Liver (tissue), 8 donors: ENCODE measurements at regions not wholly inside any gene's neighbourhood (a gene's known extent, or its start where the extent isn't known, plus 50 kb on each side); places are given as distances from the start of the nearest gene placed in this dataset.

Experiments
- DNase-seq: peaks from one replicate; pipeline ENCODE4 v3.0.0-alpha.2; 2017; ENCODE audit warnings: low spot score
- H3K27ac ChIP-seq, 2 donors: one replicate each; pipeline ENCODE4 v1.7.0; 2013; ENCODE audit warnings: inconsistent platforms in 2 of 2, low read length in 2 of 2, control low read depth in 1 of 2, low read depth in 1 of 2, mild to moderate bottlenecking in 1 of 2
- H3K27me3 ChIP-seq, 4 donors: one replicate each; pipeline versions ENCODE4 v1.6.1 to v1.7.0; 2013; ENCODE audit warnings: low read length in 3 of 4, inconsistent platforms in 1 of 4, mild to moderate bottlenecking in 1 of 4, moderate library complexity in 1 of 4; ENCODE audit not compliant: control insufficient read depth in 4 of 4, insufficient read depth in 4 of 4
- H3K36me3 ChIP-seq, 4 donors: one replicate each; pipeline versions ENCODE4 v1.6.1 to v1.7.0; 2013; ENCODE audit warnings: low read length in 3 of 4, mild to moderate bottlenecking in 3 of 4, low read depth in 1 of 4, moderate library complexity in 1 of 4; ENCODE audit not compliant: control insufficient read depth in 4 of 4, insufficient read depth in 3 of 4
- H3K4me1 ChIP-seq, 4 donors: one replicate each; pipeline versions ENCODE4 v1.6.1 to v1.7.0; 2013; ENCODE audit warnings: low read length in 3 of 4, mild to moderate bottlenecking in 3 of 4, moderate library complexity in 1 of 4; ENCODE audit not compliant: control insufficient read depth in 4 of 4, insufficient read depth in 4 of 4
- H3K4me3 ChIP-seq, 3 donors: one replicate each; pipeline versions ENCODE4 v1.6.1 to v1.7.0; 2013; ENCODE audit warnings: low read length in 3 of 3, control low read depth in 1 of 3, low read depth in 1 of 3, mild to moderate bottlenecking in 1 of 3
- H3K9ac ChIP-seq, 2 donors: one replicate each; pipeline ENCODE4 v1.7.0; 2013; ENCODE audit warnings: low read length in 2 of 2, mild to moderate bottlenecking in 2 of 2, moderate library complexity in 2 of 2, control low read depth in 1 of 2, low read depth in 1 of 2
- H3K9me3 ChIP-seq, 4 donors: one replicate each; pipeline versions ENCODE4 v1.6.1 to v1.7.0; 2013; ENCODE audit warnings: low read length in 3 of 4; ENCODE audit not compliant: control insufficient read depth in 4 of 4
- EGR1 ChIP-seq, 2 donors: IDR thresholded peaks; 2 replicates each; pipeline ENCODE4 v1.6.1; 2016 to 2018; ENCODE audit warnings: antibody characterized with exemption in 2 of 2, low read depth in 2 of 2
- FOXA1 ChIP-seq: IDR thresholded peaks from 2 replicates; pipeline ENCODE4 v1.6.1; 2016; ENCODE audit warnings: antibody characterized with exemption
- FOXA2 ChIP-seq: IDR thresholded peaks from 2 replicates; pipeline ENCODE4 v1.6.1; 2016; ENCODE audit warnings: antibody characterized with exemption
- JUND ChIP-seq, 2 donors: IDR thresholded peaks; 2 replicates each; pipeline ENCODE4 v1.6.1; 2016; ENCODE audit warnings: antibody characterized with exemption in 2 of 2
- RAD21 ChIP-seq, 2 donors: IDR thresholded peaks; 2 replicates each; pipeline ENCODE4 v1.6.1; 2016; ENCODE audit warnings: antibody characterized with exemption in 2 of 2, mild to moderate bottlenecking in 2 of 2
- RXRA ChIP-seq, 2 donors: IDR thresholded peaks; 2 replicates each; pipeline ENCODE4 v1.6.1; 2017 to 2018; ENCODE audit warnings: antibody characterized with exemption in 2 of 2, mild to moderate bottlenecking in 1 of 2
- SP1 ChIP-seq: IDR thresholded peaks from 2 replicates; pipeline ENCODE4 v1.6.1; 2018; ENCODE audit warnings: antibody characterized with exemption, mild to moderate bottlenecking
- TAF1 ChIP-seq: conservative IDR thresholded peaks from 2 replicates; pipeline ENCODE4 v1.6.1; 2016; ENCODE audit warnings: antibody characterized with exemption, mild to moderate bottlenecking
- YY1 ChIP-seq: IDR thresholded peaks from 2 replicates; pipeline ENCODE4 v1.6.1; 2016; ENCODE audit warnings: antibody characterized with exemption, mild to moderate bottlenecking
- WGBS: extraction: QIAGEN DNeasy Blood & Tissue Kit; methylation state at CpG from one replicate; pipeline ENCODE4 v1.1.7; 2013; 5-methylcytosine and 5-hydroxymethylcytosine counted together
- TF ChIP-seq, protein P1 (sequence below): IDR thresholded peaks from 2 replicates; pipeline ENCODE4 v1.6.1; 2016; ENCODE audit warnings: antibody characterized with exemption
- TF ChIP-seq, protein P2 (sequence below): fragments of 150-350 bp; IDR thresholded peaks from 2 replicates; pipeline ENCODE4 v1.5.1; 2017; ENCODE audit warnings: improper control_type of control experiment, low read depth, low read length; ENCODE audit not compliant: missing input control
- TF ChIP-seq, protein P3 (sequence below): IDR thresholded peaks from 2 replicates; pipeline ENCODE4 v1.6.1; 2016; ENCODE audit warnings: antibody characterized with exemption
- TF ChIP-seq, protein P4 (sequence below): IDR thresholded peaks from 2 replicates; pipeline ENCODE4 v1.6.1; 2016; ENCODE audit warnings: antibody characterized with exemption, mild to moderate bottlenecking
- donor health status: healthy.
- donor health status: healthy.
- donor health status: healthy.
- donor health status: healthy.
- donor health status: healthy.

DNA sequence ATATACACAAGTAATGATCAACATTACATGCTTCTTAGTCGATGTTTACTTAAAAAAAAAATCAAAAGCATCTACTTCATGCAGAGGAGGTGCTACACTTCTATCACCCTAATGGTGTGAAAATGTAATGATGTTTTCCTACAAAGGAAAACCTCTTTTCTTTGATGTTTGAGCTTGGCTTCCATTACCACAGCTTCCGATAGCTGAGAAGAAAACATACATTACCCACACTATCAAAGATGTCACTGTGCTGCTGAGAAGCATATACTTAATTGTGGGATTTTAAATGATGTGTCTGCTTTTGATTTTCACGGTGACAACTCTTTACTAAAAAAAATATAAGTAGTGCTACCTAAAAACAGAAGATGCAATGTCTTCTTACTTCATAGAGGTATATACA lies 200.2 kb upstream of the PHF14 start:
- no peaks in the 10 kb centered on the region for H3K27me3 ChIP-seq
- no peak overlapping the region for H3K4me3 ChIP-seq
- TF ChIP-seq EGR1 (IDR thresholded peaks at IDR 0.05; ENCODE audit: low read depth in 2 of 2) (no peak), SP1 (no peak), FOXA2 (no peak), FOXA1 (no peak), RAD21 (IDR thresholded peaks at IDR 0.05) (no peak), YY1 (no peak), TAF1 (no peak), RXRA (IDR thresholded peaks at IDR 0.05) (no peak)
- TF ChIP-seq, protein P1, sequence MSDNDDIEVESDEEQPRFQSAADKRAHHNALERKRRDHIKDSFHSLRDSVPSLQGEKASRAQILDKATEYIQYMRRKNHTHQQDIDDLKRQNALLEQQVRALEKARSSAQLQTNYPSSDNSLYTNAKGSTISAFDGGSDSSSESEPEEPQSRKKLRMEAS, result no peak
- TF ChIP-seq, protein P2, sequence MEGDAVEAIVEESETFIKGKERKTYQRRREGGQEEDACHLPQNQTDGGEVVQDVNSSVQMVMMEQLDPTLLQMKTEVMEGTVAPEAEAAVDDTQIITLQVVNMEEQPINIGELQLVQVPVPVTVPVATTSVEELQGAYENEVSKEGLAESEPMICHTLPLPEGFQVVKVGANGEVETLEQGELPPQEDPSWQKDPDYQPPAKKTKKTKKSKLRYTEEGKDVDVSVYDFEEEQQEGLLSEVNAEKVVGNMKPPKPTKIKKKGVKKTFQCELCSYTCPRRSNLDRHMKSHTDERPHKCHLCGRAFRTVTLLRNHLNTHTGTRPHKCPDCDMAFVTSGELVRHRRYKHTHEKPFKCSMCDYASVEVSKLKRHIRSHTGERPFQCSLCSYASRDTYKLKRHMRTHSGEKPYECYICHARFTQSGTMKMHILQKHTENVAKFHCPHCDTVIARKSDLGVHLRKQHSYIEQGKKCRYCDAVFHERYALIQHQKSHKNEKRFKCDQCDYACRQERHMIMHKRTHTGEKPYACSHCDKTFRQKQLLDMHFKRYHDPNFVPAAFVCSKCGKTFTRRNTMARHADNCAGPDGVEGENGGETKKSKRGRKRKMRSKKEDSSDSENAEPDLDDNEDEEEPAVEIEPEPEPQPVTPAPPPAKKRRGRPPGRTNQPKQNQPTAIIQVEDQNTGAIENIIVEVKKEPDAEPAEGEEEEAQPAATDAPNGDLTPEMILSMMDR, result no peak
- TF ChIP-seq, protein P3, sequence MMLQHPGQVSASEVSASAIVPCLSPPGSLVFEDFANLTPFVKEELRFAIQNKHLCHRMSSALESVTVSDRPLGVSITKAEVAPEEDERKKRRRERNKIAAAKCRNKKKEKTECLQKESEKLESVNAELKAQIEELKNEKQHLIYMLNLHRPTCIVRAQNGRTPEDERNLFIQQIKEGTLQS, result no peak
- H3K9ac ChIP-seq, result no peak overlapping the region
- no peaks in the 10 kb centered on the region for H3K9me3 ChIP-seq
- no peak overlapping the region for H3K27ac ChIP-seq
- DNase-seq, result no peak
- WGBS, result 81% methylated on average over 3 of the region's 3 CpGs
- H3K36me3 ChIP-seq, result no peaks in the 10 kb centered on the region
- H3K4me1 ChIP-seq, result no peaks in the 10 kb centered on the region

DNA sequence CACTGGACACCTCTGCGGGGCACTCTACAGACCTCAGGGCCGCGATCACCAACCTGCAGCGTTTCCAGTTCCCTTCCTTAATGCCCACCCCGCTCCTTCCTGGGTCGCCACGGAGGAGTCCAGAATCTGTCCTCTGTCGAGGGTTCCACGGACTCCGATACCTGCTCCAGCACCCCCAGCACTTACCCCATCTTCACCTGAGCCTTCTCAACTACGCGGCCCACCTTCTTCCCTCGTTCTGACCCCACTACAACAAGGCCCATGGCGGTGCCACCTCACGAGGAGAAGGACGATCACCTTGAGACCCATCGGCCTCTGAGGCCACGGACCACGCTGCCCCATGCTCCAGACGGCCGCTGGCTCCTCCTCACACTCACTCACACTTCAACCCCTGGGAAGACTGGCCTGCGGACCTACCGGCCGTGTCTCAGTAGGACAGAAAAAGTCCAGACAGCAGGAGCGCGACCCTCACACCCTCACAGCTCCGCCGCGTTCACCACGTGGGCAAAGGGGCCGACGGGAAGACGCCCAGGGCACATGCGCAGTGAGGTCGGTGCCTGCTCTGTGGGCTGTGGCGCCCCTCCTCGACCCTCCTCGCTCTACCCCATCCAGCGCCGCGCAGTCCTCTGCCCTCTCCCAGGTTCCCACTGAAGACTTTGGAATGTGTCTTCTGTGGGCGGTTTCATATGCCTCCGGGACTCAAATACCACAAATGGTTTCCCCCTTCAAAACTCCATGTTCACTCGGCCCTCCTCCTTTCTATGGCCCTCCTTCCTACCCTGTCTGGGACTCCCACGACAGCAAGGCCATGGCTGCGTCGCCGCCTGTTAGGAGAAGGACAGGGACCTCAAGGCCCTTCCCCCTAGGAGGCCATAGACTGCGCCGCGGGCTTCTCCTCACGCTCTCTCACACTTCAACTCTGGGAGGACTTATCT lies 193.9 kb upstream of the PHF14 start:
- Histone ChIP-seq H3K36me3 (no peaks in the 10 kb centered on the region), H3K9ac (no peak overlapping the region), H3K4me3 (no peak overlapping the region), H3K4me1 (no peaks in the 10 kb centered on the region), H3K27ac (no peak overlapping the region), H3K27me3 (no peaks in the 10 kb centered on the region), H3K9me3 (peaks cover 0 to 1% (median 0%) of the 10 kb centered on the region in 4 donors)
- no peak for DNase-seq
- TF ChIP-seq, protein P4, sequence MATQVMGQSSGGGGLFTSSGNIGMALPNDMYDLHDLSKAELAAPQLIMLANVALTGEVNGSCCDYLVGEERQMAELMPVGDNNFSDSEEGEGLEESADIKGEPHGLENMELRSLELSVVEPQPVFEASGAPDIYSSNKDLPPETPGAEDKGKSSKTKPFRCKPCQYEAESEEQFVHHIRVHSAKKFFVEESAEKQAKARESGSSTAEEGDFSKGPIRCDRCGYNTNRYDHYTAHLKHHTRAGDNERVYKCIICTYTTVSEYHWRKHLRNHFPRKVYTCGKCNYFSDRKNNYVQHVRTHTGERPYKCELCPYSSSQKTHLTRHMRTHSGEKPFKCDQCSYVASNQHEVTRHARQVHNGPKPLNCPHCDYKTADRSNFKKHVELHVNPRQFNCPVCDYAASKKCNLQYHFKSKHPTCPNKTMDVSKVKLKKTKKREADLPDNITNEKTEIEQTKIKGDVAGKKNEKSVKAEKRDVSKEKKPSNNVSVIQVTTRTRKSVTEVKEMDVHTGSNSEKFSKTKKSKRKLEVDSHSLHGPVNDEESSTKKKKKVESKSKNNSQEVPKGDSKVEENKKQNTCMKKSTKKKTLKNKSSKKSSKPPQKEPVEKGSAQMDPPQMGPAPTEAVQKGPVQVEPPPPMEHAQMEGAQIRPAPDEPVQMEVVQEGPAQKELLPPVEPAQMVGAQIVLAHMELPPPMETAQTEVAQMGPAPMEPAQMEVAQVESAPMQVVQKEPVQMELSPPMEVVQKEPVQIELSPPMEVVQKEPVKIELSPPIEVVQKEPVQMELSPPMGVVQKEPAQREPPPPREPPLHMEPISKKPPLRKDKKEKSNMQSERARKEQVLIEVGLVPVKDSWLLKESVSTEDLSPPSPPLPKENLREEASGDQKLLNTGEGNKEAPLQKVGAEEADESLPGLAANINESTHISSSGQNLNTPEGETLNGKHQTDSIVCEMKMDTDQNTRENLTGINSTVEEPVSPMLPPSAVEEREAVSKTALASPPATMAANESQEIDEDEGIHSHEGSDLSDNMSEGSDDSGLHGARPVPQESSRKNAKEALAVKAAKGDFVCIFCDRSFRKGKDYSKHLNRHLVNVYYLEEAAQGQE, result no peak
- no peak for TF ChIP-seq JUND (IDR thresholded peaks at IDR 0.05)
- WGBS, result 92% methylated on average over 52 of the region's 52 CpGs
